HG03135 (cell line): ENCODE measurements at regions not wholly inside any gene's neighbourhood (a gene's known extent, or its start where the extent isn't known, plus 50 kb on each side); places are given as distances from the start of the nearest gene placed in this dataset.

Experiments
- ATAC-seq: cut with Tn5 transposase; IDR thresholded peaks from one replicate; pipeline ENCODE4 v1.9.1; 2021; ENCODE audit warnings: mild to moderate bottlenecking, moderate library complexity; ENCODE audit not compliant: unreplicated experiment

DNA sequence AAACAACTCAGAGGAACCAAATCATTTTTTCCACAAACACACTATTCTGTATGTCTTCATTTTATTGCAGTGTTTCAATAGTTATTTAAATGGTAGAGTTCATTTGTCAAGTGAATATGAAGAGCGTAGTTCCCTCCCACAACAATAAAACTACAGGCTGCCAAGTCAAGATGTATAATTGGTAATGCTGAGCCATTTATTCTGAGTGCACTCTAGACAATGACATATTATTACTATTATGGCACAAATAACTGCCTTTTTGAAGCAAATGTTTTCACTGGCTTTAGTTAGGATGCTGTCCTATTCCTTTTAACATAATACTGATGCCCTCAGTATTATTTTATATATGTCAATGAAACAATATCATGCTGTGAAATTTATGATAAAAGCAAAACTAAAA, 102.7 kb upstream of the PCDH15 start:
- ATAC-seq = no peak

DNA sequence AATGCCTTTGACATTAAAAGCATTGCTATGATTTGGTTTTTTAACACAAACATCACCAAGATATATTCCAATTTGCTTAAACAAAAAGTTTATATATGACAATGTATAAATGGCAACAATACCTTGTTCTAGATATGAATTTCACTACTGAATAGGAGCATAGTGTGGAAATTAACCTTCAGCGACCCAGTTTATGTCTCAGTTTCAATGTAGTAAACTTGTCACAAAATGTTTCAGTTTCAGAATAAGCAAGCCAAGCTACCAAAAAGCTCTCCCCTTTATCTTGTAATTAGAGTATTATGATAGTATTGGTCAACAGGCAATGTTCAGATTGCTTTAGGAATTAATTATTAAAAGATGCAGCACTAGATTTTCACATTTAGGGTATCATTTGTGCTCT, 99.6 kb upstream of the PCDH15 start:
- no peak for ATAC-seq

GRCh38 chr10:54880996-54881395, 80.0 kb upstream of the PCDH15 start:
- ATAC-seq = no peak

DNA sequence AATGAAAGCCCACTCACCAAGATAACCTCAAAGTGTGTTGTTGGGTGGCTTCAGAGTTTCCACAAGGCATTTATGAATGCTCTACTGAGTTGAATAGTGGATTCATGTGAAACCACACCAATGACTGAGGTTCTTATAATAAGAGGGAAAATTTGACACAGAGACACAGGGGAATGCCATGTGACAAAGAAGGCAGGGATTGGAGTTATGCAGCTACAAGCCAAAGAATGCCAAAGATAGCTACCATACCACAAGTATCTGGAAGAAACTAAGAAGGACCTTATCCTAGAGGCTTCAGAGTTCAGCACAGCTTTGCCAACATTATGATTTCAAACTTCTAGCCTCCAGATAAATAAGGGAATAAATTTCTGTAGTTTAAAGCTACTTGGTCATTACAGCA, 68.0 kb upstream of the PCDH15 start:
- ATAC-seq = no peak

DNA sequence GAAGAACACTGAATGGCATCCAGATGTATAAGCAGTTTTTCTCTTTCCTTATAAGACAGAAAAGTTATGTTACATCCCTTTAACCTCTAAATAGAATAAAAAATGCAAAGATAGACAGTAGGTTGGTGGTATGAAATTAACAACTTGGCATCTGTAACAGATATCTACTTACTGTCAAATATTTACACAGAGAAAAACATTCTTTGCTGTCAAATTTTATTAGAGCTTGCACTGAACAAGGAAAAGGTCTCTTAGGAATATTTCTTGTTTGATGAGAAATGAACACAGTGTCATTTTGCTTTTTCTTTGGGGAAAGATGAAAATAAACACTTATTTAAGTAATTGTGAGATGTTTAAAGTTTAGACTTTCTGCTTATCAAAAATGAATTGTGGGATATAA, 65.6 kb upstream of the PCDH15 start:
- no peak for ATAC-seq

- no peak for ATAC-seq
Measured at GRCh38 chr10:54854843-54855242, 53.8 kb upstream of the PCDH15 start.

DNA sequence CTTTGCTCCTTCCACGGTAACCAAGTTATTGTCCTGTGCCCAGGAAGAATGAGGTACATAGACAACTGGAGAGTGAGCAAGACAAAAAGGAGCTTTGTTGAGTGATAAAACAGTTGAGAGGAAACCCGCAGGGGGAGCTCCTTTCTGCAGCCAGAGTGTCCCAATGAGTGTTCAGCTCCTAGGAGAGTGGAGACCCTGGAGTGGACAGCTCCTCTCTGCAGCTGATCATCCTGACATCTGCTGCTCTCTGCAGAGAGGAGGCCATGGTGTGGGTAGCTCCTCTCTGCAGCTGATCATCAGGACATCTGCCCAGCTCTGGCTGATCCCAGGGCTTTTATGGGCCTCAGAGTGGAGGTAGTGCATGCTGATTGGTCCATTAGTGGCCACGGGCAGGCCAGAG, 53.4 kb upstream of the PCDH15 start:
- no peak for ATAC-seq

DNA sequence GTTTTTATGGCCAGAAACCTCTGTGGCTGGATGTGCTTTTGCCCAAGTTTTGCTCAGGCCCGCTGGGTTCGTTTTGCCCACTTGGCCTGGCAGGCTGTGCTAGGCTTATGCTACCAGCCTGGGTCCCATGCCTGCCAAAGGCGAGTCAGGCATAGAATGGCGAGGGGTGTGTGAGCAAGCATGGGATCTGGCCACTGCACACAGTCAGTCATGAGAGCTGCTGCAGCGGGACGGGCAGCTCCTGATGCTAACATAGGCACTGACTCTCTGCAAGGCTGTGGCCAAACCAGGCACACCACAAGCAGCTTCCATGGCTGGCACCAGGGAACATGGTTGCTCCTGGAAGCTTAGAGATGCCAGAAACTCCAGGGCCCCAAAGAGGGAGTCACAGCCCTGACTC, 52.9 kb upstream of the PCDH15 start:
- no peak for ATAC-seq
